ENCODE measurements at regions not wholly inside any gene's neighbourhood (a gene's known extent, or its start where the extent isn't known, plus 50 kb on each side); places are given as distances from the start of the nearest gene placed in this dataset.
A peak's percentile ranks its signal among the peaks of the same experiment; 100 is the strongest.

- WGBS, 3 donors = 89 to 93% (median 91%) methylated on average over 4 of the region's 4 CpGs
- no peak for DNase-seq
- Histone ChIP-seq H3K27ac (ENCODE audit: low read depth in 1 of 3, low read length in 2 of 3) (no peak overlapping the region), H3K27me3 (ENCODE audit: control insufficient read depth in 3 of 3, insufficient read depth in 3 of 3, low read length in 3 of 3) (no peaks in the 10 kb centered on the region), H3K36me3 (ENCODE audit: control insufficient read depth in 3 of 3, insufficient read depth in 2 of 3, low read depth in 1 of 3, low read length in 3 of 3) (no peaks in the 10 kb centered on the region), H3K4me1 (ENCODE audit: control insufficient read depth in 3 of 3, insufficient read depth in 2 of 3, low read depth in 1 of 3, low read length in 2 of 3) (no peaks in the 10 kb centered on the region), H3K9me3 (ENCODE audit: control insufficient read depth in 2 of 2, insufficient read depth in 1 of 2, low read depth in 1 of 2, low read length in 1 of 2) (peaks cover 0 to 4% of the 10 kb centered on the region in 2 donors), H3K4me3 (ENCODE audit: low read depth in 1 of 3, low read length in 3 of 3) (no peak overlapping the region)
- no peak for FAIRE-seq
Measured at GRCh38 chr7:69193061-69193460, 405.2 kb upstream of the AUTS2 start.

- WGBS, 3 donors = 61 to 79% (median 68%) methylated on average over 1 of the region's 1 CpG
- Histone ChIP-seq H3K36me3 (ENCODE audit: control insufficient read depth in 3 of 3, insufficient read depth in 2 of 3, low read depth in 1 of 3, low read length in 3 of 3) (no peaks in the 10 kb centered on the region), H3K4me1 (ENCODE audit: control insufficient read depth in 3 of 3, insufficient read depth in 2 of 3, low read depth in 1 of 3, low read length in 2 of 3) (no peaks in the 10 kb centered on the region), H3K4me3 (ENCODE audit: low read depth in 1 of 3, low read length in 3 of 3) (no peak overlapping the region), H3K27ac (ENCODE audit: low read depth in 1 of 3, low read length in 2 of 3) (no peak overlapping the region), H3K9me3 (ENCODE audit: control insufficient read depth in 2 of 2, insufficient read depth in 1 of 2, low read depth in 1 of 2, low read length in 1 of 2) (peaks cover 0 to 12% of the 10 kb centered on the region in 2 donors), H3K27me3 (ENCODE audit: control insufficient read depth in 3 of 3, insufficient read depth in 3 of 3, low read length in 3 of 3) (no peaks in the 10 kb centered on the region)
- no peak for FAIRE-seq
- no peak for DNase-seq
Measured at GRCh38 chr7:69196593-69196992, 401.7 kb upstream of the AUTS2 start.

- 94 to 100% (median 96%) methylated on average over 1 of the region's 1 CpG for WGBS, 3 donors
- peaks cover 0 to 12% of the 10 kb centered on the region in 2 donors for H3K9me3 ChIP-seq (ENCODE audit: control insufficient read depth in 2 of 2, insufficient read depth in 1 of 2, low read depth in 1 of 2, low read length in 1 of 2)
- no peak for FAIRE-seq
Measured at GRCh38 chr7:69198250-69198649, 400.0 kb upstream of the AUTS2 start.

GRCh38 chr7:69199041-69199440 is 399.2 kb upstream of the AUTS2 start:
- no peak for FAIRE-seq
- DNase-seq = no peak
- H3K4me1 ChIP-seq (ENCODE audit: control insufficient read depth in 3 of 3, insufficient read depth in 2 of 3, low read depth in 1 of 3, low read length in 2 of 3) = no peaks in the 10 kb centered on the region
- H3K36me3 ChIP-seq (ENCODE audit: control insufficient read depth in 3 of 3, insufficient read depth in 2 of 3, low read depth in 1 of 3, low read length in 3 of 3) = no peaks in the 10 kb centered on the region
- no peak overlapping the region for H3K4me3 ChIP-seq (ENCODE audit: low read depth in 1 of 3, low read length in 3 of 3)
- peaks cover 0 to 12% of the 10 kb centered on the region in 2 donors for H3K9me3 ChIP-seq (ENCODE audit: control insufficient read depth in 2 of 2, insufficient read depth in 1 of 2, low read depth in 1 of 2, low read length in 1 of 2)
- H3K27me3 ChIP-seq (ENCODE audit: control insufficient read depth in 3 of 3, insufficient read depth in 3 of 3, low read length in 3 of 3) = no peaks in the 10 kb centered on the region
- H3K27ac ChIP-seq (ENCODE audit: low read depth in 1 of 3, low read length in 2 of 3) = no peak overlapping the region
- WGBS, 3 donors = 74 to 87% (median 75%) methylated on average over 5 of the region's 5 CpGs

More at GRCh38 chr7:69198250-69198649, 400.0 kb upstream of the AUTS2 start:
- Histone ChIP-seq H3K27ac (ENCODE audit: low read depth in 1 of 3, low read length in 2 of 3) (no peak overlapping the region), H3K4me3 (ENCODE audit: low read depth in 1 of 3, low read length in 3 of 3) (no peak overlapping the region), H3K36me3 (ENCODE audit: control insufficient read depth in 3 of 3, insufficient read depth in 2 of 3, low read depth in 1 of 3, low read length in 3 of 3) (no peaks in the 10 kb centered on the region), H3K4me1 (ENCODE audit: control insufficient read depth in 3 of 3, insufficient read depth in 2 of 3, low read depth in 1 of 3, low read length in 2 of 3) (no peaks in the 10 kb centered on the region), H3K27me3 (ENCODE audit: control insufficient read depth in 3 of 3, insufficient read depth in 3 of 3, low read length in 3 of 3) (no peaks in the 10 kb centered on the region)
- DNase-seq = no peak

GRCh38 chr7:69199661-69200060 is 398.6 kb upstream of the AUTS2 start:
- no peak overlapping the region for H3K4me3 ChIP-seq (ENCODE audit: low read depth in 1 of 3, low read length in 3 of 3)
- 37 to 40% (median 40%) methylated on average over 1 of the region's 1 CpG for WGBS, 3 donors

GRCh38 chr7:69203871-69204270 is 394.4 kb upstream of the AUTS2 start:
- FAIRE-seq (no peak), DNase-seq (no peak)
- WGBS, 3 donors = 77 to 81% (median 78%) methylated on average over 2 of the region's 2 CpGs
- Histone ChIP-seq H3K9me3 (ENCODE audit: control insufficient read depth in 2 of 2, insufficient read depth in 1 of 2, low read depth in 1 of 2, low read length in 1 of 2) (peaks cover 0 to 5% of the 10 kb centered on the region in 2 donors), H3K4me1 (ENCODE audit: control insufficient read depth in 3 of 3, insufficient read depth in 2 of 3, low read depth in 1 of 3, low read length in 2 of 3) (no peaks in the 10 kb centered on the region), H3K27me3 (ENCODE audit: control insufficient read depth in 3 of 3, insufficient read depth in 3 of 3, low read length in 3 of 3) (no peaks in the 10 kb centered on the region), H3K27ac (ENCODE audit: low read depth in 1 of 3, low read length in 2 of 3) (no peak overlapping the region), H3K4me3 (ENCODE audit: low read depth in 1 of 3, low read length in 3 of 3) (no peak overlapping the region), H3K36me3 (ENCODE audit: control insufficient read depth in 3 of 3, insufficient read depth in 2 of 3, low read depth in 1 of 3, low read length in 3 of 3) (no peaks in the 10 kb centered on the region)

More at GRCh38 chr7:69199661-69200060, 398.6 kb upstream of the AUTS2 start:
- DNase-seq (no peak), FAIRE-seq (no peak)
- Histone ChIP-seq H3K4me1 (ENCODE audit: control insufficient read depth in 3 of 3, insufficient read depth in 2 of 3, low read depth in 1 of 3, low read length in 2 of 3) (no peaks in the 10 kb centered on the region), H3K36me3 (ENCODE audit: control insufficient read depth in 3 of 3, insufficient read depth in 2 of 3, low read depth in 1 of 3, low read length in 3 of 3) (no peaks in the 10 kb centered on the region), H3K9me3 (ENCODE audit: control insufficient read depth in 2 of 2, insufficient read depth in 1 of 2, low read depth in 1 of 2, low read length in 1 of 2) (peaks cover 0 to 12% of the 10 kb centered on the region in 2 donors), H3K27me3 (ENCODE audit: control insufficient read depth in 3 of 3, insufficient read depth in 3 of 3, low read length in 3 of 3) (no peaks in the 10 kb centered on the region), H3K27ac (ENCODE audit: low read depth in 1 of 3, low read length in 2 of 3) (peak overlapping the region in 1 of 3 donors; percentile 2)

- FAIRE-seq (no peak), DNase-seq (no peak)
- H3K9me3 ChIP-seq (ENCODE audit: control insufficient read depth in 2 of 2, insufficient read depth in 1 of 2, low read depth in 1 of 2, low read length in 1 of 2) = no peaks in the 10 kb centered on the region
- WGBS, 3 donors = 62 to 85% (median 69%) methylated on average over 3 of the region's 3 CpGs
- no peak overlapping the region for H3K4me3 ChIP-seq (ENCODE audit: low read depth in 1 of 3, low read length in 3 of 3)
- H3K36me3 ChIP-seq (ENCODE audit: control insufficient read depth in 3 of 3, insufficient read depth in 2 of 3, low read depth in 1 of 3, low read length in 3 of 3) = no peaks in the 10 kb centered on the region
- no peaks in the 10 kb centered on the region for H3K4me1 ChIP-seq (ENCODE audit: control insufficient read depth in 3 of 3, insufficient read depth in 2 of 3, low read depth in 1 of 3, low read length in 2 of 3)
- H3K27ac ChIP-seq (ENCODE audit: low read depth in 1 of 3, low read length in 2 of 3) = no peak overlapping the region
- peaks cover 0 to 2% (median 0%) of the 10 kb centered on the region in 3 donors for H3K27me3 ChIP-seq (ENCODE audit: control insufficient read depth in 3 of 3, insufficient read depth in 3 of 3, low read length in 3 of 3)
Measured at GRCh38 chr7:69204943-69205342, 393.3 kb upstream of the AUTS2 start.

GRCh38 chr7:69205581-69205980 is 392.7 kb upstream of the AUTS2 start:
- Histone ChIP-seq H3K36me3 (ENCODE audit: control insufficient read depth in 3 of 3, insufficient read depth in 2 of 3, low read depth in 1 of 3, low read length in 3 of 3) (no peaks in the 10 kb centered on the region), H3K27ac (ENCODE audit: low read depth in 1 of 3, low read length in 2 of 3) (no peak overlapping the region), H3K9me3 (ENCODE audit: control insufficient read depth in 2 of 2, insufficient read depth in 1 of 2, low read depth in 1 of 2, low read length in 1 of 2) (no peaks in the 10 kb centered on the region), H3K27me3 (ENCODE audit: control insufficient read depth in 3 of 3, insufficient read depth in 3 of 3, low read length in 3 of 3) (peaks cover 0 to 2% (median 0%) of the 10 kb centered on the region in 3 donors), H3K4me1 (ENCODE audit: control insufficient read depth in 3 of 3, insufficient read depth in 2 of 3, low read depth in 1 of 3, low read length in 2 of 3) (no peaks in the 10 kb centered on the region), H3K4me3 (ENCODE audit: low read depth in 1 of 3, low read length in 3 of 3) (no peak overlapping the region)
- FAIRE-seq (no peak), DNase-seq (no peak)

- H3K27ac ChIP-seq (ENCODE audit: low read depth in 1 of 3, low read length in 2 of 3) = no peak overlapping the region
- no peaks in the 10 kb centered on the region for H3K4me1 ChIP-seq (ENCODE audit: control insufficient read depth in 3 of 3, insufficient read depth in 2 of 3, low read depth in 1 of 3, low read length in 2 of 3)
- WGBS, 3 donors = 83 to 85% (median 84%) methylated on average over 6 of the region's 6 CpGs
- no peaks in the 10 kb centered on the region for H3K9me3 ChIP-seq (ENCODE audit: control insufficient read depth in 2 of 2, insufficient read depth in 1 of 2, low read depth in 1 of 2, low read length in 1 of 2)
- no peak overlapping the region for H3K4me3 ChIP-seq (ENCODE audit: low read depth in 1 of 3, low read length in 3 of 3)
- H3K27me3 ChIP-seq (ENCODE audit: control insufficient read depth in 3 of 3, insufficient read depth in 3 of 3, low read length in 3 of 3) = peaks cover 0 to 5% (median 2%) of the 10 kb centered on the region in 3 donors
- H3K36me3 ChIP-seq (ENCODE audit: control insufficient read depth in 3 of 3, insufficient read depth in 2 of 3, low read depth in 1 of 3, low read length in 3 of 3) = no peaks in the 10 kb centered on the region
- DNase-seq = no peak
- FAIRE-seq = no peak
Measured at GRCh38 chr7:69208276-69208675, 390.0 kb upstream of the AUTS2 start.

Data from small intestine (tissue), 7 donors.